H1 (cell line): ENCODE measurements at regions not wholly inside any gene's neighbourhood (a gene's known extent, or its start where the extent isn't known, plus 50 kb on each side); places are given as distances from the start of the nearest gene placed in this dataset.

Experiments used
- ATF2 ChIP-seq: IDR thresholded peaks from 2 replicates; pipeline ENCODE4 v1.6.1; 2012; ENCODE audit warnings: low read length, inconsistent platforms
- CTCF ChIP-seq, 3 experiments: IDR thresholded peaks; 1 replicate in 2 of 3; 2 replicates in 1 of 3; pipeline versions ENCODE4 v1.5.1 to v1.6.1; 2011; ENCODE audit warnings: low read length in 3 of 3, mild to moderate bottlenecking in 3 of 3, inconsistent platforms in 2 of 3, low read depth in 1 of 3, moderate library complexity in 1 of 3; ENCODE audit not compliant: insufficient read depth in 1 of 3; ENCODE audit errors: control extremely low read depth in 1 of 3
- EP300 ChIP-seq, 2 experiments: IDR thresholded peaks; 1 replicate in 1 of 2; 2 replicates in 1 of 2; pipeline ENCODE4 v1.6.1; 2011 to 2012; ENCODE audit warnings: low read depth in 2 of 2, low read length in 2 of 2, mild to moderate bottlenecking in 2 of 2, borderline replicate concordance in 1 of 2, inconsistent platforms in 1 of 2, moderate library complexity in 1 of 2
- GABPA ChIP-seq: IDR thresholded peaks from 2 replicates; pipeline ENCODE4 v1.6.1; 2011; ENCODE audit warnings: mild to moderate bottlenecking, low read length, moderate library complexity, borderline replicate concordance; ENCODE audit not compliant: insufficient read depth
- HDAC2 ChIP-seq, 2 experiments: fragments of 300-600 bp in 1 of 2; sonication (generic) in 1 of 2; IDR thresholded peaks; 2 replicates each; pipeline ENCODE4 v1.6.1; 2011 to 2012; ENCODE audit warnings: low read depth in 2 of 2, low read length in 2 of 2, mild to moderate bottlenecking in 2 of 2, moderate library complexity in 2 of 2, borderline replicate concordance in 1 of 2, inconsistent platforms in 1 of 2
- JUND ChIP-seq: IDR thresholded peaks from 2 replicates; pipeline ENCODE4 v1.6.1; 2011; ENCODE audit warnings: mild to moderate bottlenecking, improper control_type of control experiment, low read length
- MAFK ChIP-seq: IDR thresholded peaks from 2 replicates; pipeline ENCODE4 v1.6.1; 2012; ENCODE audit warnings: low read depth, mild to moderate bottlenecking, improper control_type of control experiment, low read length
- MAX ChIP-seq: IDR thresholded peaks from 2 replicates; pipeline ENCODE4 v1.6.1; 2012; ENCODE audit warnings: inconsistent platforms
- POLR2A ChIP-seq, 2 experiments: IDR thresholded peaks; 1 replicate in 1 of 2; 2 replicates in 1 of 2; pipeline ENCODE4 v1.6.1; 2011; ENCODE audit warnings: low read depth in 2 of 2, low read length in 2 of 2, mild to moderate bottlenecking in 2 of 2; ENCODE audit errors: control extremely low read depth in 1 of 2
- POLR2AphosphoS5 ChIP-seq: IDR thresholded peaks from 2 replicates; pipeline ENCODE4 v1.6.1; 2011; ENCODE audit warnings: low read depth, low read length
- SIN3A ChIP-seq, 2 experiments: IDR thresholded peaks in 1 of 2; conservative IDR thresholded peaks in 1 of 2; 2 replicates each; pipeline ENCODE4 v1.6.1; 2011 to 2012; ENCODE audit warnings: low read length in 2 of 2, improper control_type of control experiment in 1 of 2, low read depth in 1 of 2, mild to moderate bottlenecking in 1 of 2
- SP1 ChIP-seq: IDR thresholded peaks from 2 replicates; pipeline ENCODE4 v1.6.1; 2011; ENCODE audit warnings: low read depth, low read length

GRCh38 chr3:180409883-180410282, 192.1 kb upstream of the TTC14 start:
- no peak for TF ChIP-seq SIN3A (conservative IDR thresholded peaks at IDR 0.05 in 1 of 2, IDR thresholded peaks at IDR 0.05 in 1 of 2; ENCODE audit: low read depth in 1 of 2, low read length in 2 of 2)
- no peak for TF ChIP-seq MAFK
- no peak for TF ChIP-seq JUND
- no peak for TF ChIP-seq POLR2A (IDR thresholded peaks at IDR 0.05; ENCODE audit: control extremely low read depth in 1 of 2, low read depth in 2 of 2, low read length in 2 of 2)
- TF ChIP-seq POLR2AphosphoS5, result no peak
- no peak for TF ChIP-seq ATF2
- TF ChIP-seq CTCF (IDR thresholded peaks at IDR 0.05; ENCODE audit: control extremely low read depth in 1 of 3, insufficient read depth in 1 of 3, low read depth in 1 of 3, low read length in 3 of 3), result no peak
- no peak for TF ChIP-seq GABPA
- no peak for TF ChIP-seq SP1
- TF ChIP-seq EP300 (IDR thresholded peaks at IDR 0.05; ENCODE audit: borderline replicate concordance in 1 of 2, low read depth in 2 of 2, low read length in 2 of 2), result no peak
- TF ChIP-seq MAX, result no peak
- no peak for TF ChIP-seq HDAC2 (IDR thresholded peaks at IDR 0.05; ENCODE audit: borderline replicate concordance in 1 of 2, low read depth in 2 of 2, low read length in 2 of 2)
